Sciatic nerve (tissue), 2 donors: ENCODE measurements at regions not wholly inside any gene's neighbourhood (a gene's known extent, or its start where the extent isn't known, plus 50 kb on each side); places are given as distances from the start of the nearest gene placed in this dataset.
"Not testable (repeated sequence)": the region's sequence is repeated elsewhere in the genome, so short reads cannot be mapped to it uniquely, and the experiment has no call there.

Experiments
- ATAC-seq: fragments of 200-7000 bp; cut with Tn5 transposase; one replicate; pipeline ENCODE4 v1.9.1; 2020; ENCODE audit warnings: mild to moderate bottlenecking, moderate library complexity
- DNase-seq: peaks from one replicate; pipeline ENCODE4 v3.0.0-alpha.2; 2020; ENCODE audit warnings: low spot score
- intact Hi-C: fragments of 100-400 bp; cut with DNase I; formaldehyde crosslinking; loops from one replicate; pipeline ENCODE4 v1.14.2; 2022
- donor health status: DM: no; HTN: no; CAD: no.
- donor health status: DM: no; HTN: no; CAD: no.

DNA sequence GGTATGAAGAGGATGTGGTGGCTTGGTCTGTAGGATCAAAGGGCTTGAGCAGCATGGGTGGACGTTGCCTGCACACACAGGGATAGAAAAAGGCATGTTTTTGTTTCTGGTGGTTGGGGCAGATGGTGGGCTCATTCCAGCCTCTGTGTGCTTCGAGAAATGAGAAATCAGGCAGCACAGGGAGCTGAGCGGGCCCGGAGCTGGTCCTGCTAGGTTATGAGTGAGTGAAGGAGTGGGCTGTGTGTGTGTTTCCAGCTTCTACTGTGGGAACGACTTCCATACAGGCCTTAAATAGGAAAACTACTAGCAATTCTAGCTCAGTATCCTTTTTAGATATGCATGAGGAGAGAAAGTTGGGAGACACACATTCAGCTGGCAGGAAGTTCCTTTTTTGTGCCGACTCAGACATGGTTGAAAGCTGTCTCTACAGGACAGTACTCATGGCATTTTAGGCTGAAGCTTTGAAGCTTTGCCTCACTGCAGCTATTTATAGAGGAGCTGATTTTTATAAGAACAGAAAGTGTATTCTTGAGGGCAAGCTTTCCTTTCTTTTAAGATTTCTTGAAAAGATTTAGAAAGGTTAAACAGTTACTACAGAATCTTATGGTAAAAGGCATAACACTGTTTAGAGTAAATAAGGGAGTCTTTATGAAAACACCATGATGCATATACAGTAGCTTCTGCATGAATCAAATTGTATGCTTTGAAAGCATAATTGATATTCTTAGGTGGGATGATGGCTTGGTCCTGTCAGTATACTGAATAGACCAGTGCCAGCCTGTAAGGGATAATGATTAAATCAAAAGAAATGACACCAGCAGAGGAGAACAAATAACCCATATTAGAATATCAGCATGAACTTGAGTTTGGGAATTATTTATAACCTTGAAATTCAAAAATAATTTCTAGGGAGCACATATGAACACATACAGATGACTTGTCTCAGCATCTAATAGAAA, 104.0 kb upstream of the MAN1A1 start:
- intact Hi-C loops: no loop called here
- ATAC-seq: no peak
- no peak for DNase-seq

DNA sequence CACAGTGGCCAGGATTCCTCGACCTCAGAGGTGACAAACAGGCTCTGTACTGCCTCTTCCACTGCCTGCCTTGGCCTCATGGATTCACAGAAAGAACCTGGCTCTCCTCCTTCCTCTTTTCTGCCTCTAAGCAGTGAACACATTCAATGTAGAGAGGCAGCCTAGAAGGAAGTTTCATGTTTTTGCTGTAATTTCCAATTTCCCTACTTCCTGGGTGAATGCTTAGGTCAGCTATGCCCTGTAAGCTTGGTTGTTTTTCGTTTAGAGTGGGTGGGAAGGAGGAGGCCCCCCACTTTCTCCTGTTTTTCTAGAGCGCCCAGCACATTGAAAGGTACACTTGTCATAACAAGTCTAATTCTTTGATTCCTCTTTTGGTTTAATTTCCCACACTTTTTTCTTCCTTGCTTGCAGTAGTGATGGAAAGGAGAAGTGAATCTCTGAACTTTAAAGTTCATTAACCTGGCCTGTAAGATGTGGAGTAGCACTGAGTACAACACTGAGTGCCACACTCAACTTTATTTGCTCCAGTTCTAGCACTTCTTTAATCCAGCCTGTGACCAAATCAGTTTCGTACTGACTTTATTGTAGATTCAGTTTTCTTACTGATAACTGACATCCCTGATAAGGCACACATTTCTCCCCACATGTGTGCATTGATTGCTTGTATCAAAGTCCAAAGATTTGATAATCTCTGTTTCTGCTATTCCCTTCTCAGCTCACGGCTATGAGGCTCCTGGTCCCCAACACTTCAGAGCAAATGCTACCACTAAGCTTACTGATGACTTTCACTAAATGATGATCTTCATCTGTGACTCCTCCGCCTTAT, 100.0 kb upstream of the MAN1A1 start:
- DNase-seq (no peak), ATAC-seq (peak; percentile 52)
- intact Hi-C loops: no loop called here

GRCh38 chr6:119447921-119448320, 98.4 kb upstream of the MAN1A1 start:
- intact Hi-C loops: no loop called here
- no peak for DNase-seq
- ATAC-seq: no peak

DNA sequence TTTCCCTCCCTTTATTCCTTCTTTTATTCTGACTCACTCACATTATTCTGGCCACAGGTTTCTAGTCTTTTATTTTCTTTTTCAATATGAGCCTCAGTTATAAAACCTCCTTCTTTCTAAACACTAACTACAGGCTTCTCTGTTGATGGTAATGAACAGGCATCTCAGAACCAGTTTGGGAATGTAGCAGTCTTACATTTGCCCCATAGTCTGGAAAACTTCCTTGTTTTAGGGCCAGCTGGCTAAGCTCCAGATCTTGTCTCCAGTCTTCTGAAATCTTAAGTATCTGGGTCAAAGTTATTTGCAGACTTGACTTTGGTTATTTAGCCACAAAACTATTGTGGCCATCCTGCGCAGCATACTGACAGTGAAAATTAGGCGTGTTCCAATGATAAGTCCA, 97.0 kb upstream of the MAN1A1 start:
- intact Hi-C loops: no loop called here
- peak; percentile 66 for DNase-seq
- ATAC-seq: peak; percentile 58

GRCh38 chr6:119446115-119446554, 96.6 kb upstream of the MAN1A1 start:
- intact Hi-C loops: no loop called here
- DNase-seq (no peak), ATAC-seq (peak; percentile 42)

DNA sequence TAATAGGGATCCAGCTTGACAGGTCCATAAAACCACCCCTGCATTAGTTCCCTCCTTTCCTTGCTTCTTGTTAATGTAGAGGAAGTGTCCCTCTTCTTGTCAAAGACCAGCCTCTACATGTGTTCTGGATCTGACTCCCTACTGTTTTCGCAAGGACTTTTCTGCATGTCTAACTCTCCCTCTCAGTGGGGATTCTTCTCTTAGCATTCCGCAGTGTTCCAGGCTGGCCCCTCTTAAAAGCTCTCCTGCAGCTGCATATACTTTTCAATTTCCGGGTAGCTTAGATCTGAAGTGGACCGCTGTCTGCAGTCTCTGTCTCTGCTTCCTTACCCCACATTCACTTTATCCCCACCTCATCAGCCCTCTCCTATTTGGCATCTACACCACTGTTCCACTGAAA, 96.1 kb upstream of the MAN1A1 start:
- intact Hi-C loops: no loop called here
- DNase-seq: no peak
- no peak for ATAC-seq

DNA sequence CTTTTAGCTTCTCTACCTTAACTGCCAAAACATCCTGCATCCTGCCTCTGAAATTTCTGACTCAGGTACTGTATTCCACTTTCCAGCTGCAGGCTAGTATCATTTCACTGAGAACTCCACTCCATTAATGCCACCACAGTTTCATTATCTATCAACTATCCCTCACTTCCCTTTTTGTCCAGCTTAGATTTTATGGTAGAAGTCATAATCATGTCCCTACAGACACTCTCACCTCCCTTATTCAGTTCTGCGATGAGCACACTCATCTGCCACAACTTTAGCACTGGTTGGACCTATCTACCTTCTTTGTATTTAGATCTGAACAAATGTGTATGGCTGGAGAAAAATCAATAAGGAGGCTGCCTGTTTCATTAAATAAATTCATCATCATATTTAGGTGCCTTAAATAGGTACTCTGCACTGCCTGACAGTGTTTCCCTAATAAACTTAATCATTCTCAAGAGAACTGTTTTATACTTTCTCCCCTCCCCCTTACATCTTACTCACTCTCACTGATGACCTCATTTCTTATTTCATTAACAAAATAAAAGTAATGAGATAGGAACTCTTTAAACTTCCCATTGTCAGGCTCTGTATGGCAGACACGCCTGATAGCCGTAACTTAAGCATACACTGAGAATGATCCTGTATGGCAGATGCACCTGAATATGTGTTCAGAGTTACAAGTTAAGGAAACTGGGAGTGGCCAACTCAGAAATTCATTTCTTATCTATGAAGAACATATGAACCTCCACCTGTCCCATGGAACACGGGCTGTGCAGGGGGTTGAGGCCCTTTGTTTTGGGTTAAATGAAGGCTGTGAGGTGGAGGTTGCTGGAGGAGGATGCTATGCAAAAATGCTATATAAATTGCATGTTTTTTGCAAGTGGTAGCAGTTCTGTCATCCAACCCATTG, 95.3 kb upstream of the MAN1A1 start:
- intact Hi-C loops: no loop called here
- DNase-seq (no peak), ATAC-seq (no peak)

DNA sequence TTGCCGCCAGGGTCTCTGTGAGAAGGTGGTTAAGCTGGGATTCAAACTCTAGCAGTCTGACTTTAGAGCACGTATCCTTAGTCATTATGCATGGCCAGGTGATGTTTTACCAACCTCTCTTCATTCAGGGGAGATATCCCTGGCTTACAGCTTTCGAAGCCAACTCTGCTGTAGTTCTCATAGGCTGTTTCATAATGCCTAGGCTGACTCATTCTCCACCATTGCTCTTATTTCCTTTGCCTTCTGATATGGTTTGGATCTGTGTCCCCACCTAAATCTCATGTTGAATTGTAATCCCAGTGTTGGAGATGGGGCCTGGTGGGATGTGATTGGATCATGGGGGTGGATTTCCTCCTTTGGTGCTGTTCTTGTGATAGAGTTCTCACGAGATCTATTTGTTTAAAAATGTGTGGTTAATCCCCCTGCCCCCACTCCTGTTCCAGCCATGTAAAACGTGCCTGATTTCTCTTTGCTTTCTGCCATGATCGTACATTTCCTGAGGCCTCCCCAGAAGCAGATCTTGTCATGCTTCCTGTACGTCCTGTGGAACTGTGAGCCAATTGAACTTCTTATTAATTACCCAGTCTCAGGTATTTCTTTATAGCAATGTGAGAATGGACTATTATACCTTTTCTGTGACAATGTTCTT, 94.6 kb upstream of the MAN1A1 start:
- no peak for DNase-seq

GRCh38 chr6:119442776-119443184, 93.2 kb upstream of the MAN1A1 start:
- intact Hi-C loops: no loop called here
- DNase-seq (no peak), ATAC-seq (peak; percentile 81)

More for the DNA sequence above, 94.6 kb upstream of the MAN1A1 start:
- no peak for ATAC-seq
- intact Hi-C loops: no loop called here

DNA sequence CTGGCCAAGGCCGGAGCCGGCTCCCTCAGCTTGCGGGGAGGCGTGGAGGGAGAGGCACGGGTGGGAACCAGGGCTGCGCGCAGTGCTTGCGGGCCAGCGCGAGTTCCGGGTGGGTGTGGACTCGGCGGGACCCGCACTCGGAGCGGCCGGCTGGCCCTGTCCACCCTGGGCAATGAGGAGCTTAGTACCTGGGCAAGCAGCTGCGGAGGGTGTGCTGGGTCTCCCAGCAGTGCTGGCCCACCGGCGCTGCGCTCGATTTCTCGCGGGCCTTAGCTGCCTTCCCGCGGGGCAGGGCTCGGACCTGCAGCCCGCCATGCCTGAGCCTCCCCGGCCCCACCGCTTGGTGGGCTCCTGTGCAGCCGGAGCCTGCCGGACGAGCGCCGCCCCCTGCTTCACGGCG, 91.4 kb upstream of the MAN1A1 start:
- intact Hi-C loops: no loop called here
- ATAC-seq (no peak), DNase-seq (no peak)

DNA sequence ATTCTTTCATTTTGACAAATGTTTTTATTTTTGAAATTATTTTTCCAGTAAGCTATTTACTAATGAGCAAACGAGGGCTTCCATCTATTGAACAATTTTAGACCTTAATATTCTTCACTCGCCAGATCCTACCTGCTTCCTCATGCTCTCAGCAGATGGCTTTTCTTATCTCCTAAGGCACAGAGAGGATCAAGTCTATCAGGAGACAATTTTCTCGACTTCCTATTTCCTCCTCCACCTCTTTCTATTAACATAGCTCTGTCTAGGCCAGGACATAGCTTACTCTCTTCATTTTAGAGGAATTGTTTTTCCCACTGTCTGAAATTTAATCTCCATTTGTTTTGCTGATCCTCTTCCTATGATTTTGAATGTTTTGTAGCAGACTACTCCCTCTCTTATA, 87.0 kb upstream of the MAN1A1 start:
- intact Hi-C loops: no loop called here
- no peak for ATAC-seq

DNA sequence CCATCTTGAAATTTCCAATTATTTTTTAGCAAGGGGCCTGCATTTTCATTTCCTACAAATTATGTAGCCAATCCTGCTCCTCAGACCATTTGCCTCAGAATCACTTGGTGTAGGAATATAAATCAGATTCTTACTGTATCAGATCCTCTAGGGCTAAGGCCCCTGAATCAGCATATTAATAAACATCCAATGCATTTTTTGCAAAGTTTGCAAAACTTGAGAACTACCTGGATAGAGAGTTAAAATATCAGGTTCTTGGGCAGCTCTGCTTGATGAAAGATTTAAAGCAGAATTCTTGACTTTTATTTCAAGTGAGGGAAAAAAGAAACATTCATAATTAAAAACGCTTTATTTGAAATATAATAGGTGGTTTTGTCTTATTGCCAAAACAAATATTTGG, 82.2 kb upstream of the MAN1A1 start:
- ATAC-seq (no peak), DNase-seq (no peak)
- intact Hi-C loops: no loop called here

More for the DNA sequence above, 87.0 kb upstream of the MAN1A1 start:
- DNase-seq: no peak

- intact Hi-C loops: no loop called here
- DNase-seq: no peak
- no peak for ATAC-seq
These were observed 81.2 kb upstream of the MAN1A1 start for GRCh38 chr6:119430805-119431204.

DNA sequence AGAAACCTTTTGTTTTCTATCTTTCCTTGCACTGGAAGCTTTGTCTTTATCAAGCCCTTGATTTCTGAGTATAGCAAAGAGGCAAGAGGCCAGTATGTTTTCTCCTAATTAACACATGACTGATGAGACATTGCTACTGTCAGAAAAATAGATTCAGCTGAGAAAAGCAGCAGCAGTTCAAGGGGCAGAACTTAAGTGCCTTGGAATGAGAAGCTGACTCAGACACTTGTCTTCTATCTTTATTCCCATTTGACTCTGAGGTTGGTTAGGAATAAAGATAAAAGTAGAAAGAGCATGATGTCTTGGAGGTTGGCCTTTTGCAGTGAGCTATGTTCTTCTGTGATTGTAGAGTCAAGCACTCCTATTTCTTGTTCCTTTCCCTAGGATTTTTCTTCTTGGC, 79.1 kb upstream of the MAN1A1 start:
- no peak for ATAC-seq
- intact Hi-C loops: no loop called here
- DNase-seq: no peak

GRCh38 chr6:119426619-119427018, 77.1 kb upstream of the MAN1A1 start:
- DNase-seq (no peak), ATAC-seq (no peak)
- intact Hi-C loops: no loop called here

- ATAC-seq (no peak), DNase-seq (no peak)
- intact Hi-C loops: no loop called here
These were observed 74.4 kb upstream of the MAN1A1 start for GRCh38 chr6:119423996-119424395.

GRCh38 chr6:119418084-119418483, 68.5 kb upstream of the MAN1A1 start:
- ATAC-seq, intact Hi-C loops, DNase-seq: not testable (repeated sequence)

DNA sequence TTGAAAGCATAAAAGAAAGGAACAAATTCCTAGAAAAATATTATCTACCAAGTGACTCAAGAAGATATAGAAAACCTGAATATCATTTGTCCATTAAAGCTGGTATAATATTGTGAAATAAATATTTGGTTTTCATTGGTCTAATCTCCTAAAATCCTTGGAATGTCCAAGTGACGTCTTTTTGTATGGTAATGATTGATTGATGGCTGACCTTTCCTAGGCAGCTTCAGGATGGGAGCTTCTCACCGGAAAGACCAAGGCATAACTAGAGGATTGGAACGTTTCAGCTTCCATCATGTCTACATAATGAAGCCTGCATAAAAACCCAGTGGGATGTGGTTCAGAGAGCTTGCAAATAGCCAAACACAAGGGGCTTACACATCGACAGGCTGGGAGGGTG, 57.6 kb upstream of the MAN1A1 start:
- DNase-seq (no peak), ATAC-seq (no peak)
- intact Hi-C loops: no loop called here
